ENCODE measurements at regions not wholly inside any gene's neighbourhood (a gene's known extent, or its start where the extent isn't known, plus 50 kb on each side); places are given as distances from the start of the nearest gene placed in this dataset.

DNA sequence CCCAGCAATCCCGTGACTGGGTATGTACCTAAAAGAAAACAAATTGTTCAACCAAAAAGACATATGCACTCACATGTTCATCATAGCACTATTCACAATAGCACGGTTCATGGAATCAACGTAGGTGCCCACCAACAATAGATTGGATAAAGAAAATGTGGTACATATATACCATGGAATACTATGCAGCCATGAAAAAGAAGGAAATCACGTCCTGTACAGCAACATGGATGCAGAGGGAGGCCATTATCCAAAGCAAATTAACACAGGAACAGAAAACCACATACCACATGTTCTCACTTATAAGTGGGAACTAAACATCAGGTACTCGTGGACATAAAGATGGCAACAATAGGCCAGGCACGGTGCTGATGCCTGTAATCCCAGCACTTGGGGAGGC lies 207.9 kb upstream of the TNP1 start:
- TF ChIP-seq POLR2A (IDR thresholded peaks at IDR 0.05; ENCODE audit: low read length) (no peak), GATA1 (IDR thresholded peaks at IDR 0.05; ENCODE audit: low read depth, low read length) (no peak)
